ENCODE measurements at regions not wholly inside any gene's neighbourhood (a gene's known extent, or its start where the extent isn't known, plus 50 kb on each side); places are given as distances from the start of the nearest gene placed in this dataset.

DNA sequence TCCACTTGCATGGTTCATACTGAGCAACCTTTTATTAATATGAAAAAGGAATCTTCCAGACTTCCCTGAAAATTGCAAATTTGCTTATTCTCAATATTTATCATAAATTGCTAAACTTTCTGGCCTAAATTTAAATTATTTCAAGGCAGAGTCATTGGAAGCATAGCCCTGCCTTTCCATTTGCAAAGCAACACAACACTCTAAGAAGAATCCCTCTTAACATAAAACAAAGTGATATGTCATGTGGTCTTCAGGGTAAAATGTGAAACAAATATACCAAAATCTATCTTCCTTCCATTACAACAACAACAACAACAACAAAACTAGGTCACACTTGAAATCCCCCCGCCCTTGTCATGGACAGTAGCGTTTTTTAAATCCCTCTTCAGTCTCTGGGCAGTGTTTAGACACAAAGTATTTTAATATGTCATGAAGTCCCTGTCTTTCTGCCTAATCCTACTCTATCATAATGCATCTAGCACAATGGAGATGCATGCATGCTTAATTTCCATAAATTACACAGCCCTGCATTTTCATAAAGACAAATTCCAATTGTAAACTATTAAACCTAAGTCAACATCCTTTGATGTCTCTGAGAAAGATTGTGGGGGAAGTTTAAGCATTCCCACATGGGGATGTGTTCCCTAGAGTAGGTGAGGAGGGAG lies 668.9 kb upstream of the LCORL start:
- TF ChIP-seq, protein P1, sequence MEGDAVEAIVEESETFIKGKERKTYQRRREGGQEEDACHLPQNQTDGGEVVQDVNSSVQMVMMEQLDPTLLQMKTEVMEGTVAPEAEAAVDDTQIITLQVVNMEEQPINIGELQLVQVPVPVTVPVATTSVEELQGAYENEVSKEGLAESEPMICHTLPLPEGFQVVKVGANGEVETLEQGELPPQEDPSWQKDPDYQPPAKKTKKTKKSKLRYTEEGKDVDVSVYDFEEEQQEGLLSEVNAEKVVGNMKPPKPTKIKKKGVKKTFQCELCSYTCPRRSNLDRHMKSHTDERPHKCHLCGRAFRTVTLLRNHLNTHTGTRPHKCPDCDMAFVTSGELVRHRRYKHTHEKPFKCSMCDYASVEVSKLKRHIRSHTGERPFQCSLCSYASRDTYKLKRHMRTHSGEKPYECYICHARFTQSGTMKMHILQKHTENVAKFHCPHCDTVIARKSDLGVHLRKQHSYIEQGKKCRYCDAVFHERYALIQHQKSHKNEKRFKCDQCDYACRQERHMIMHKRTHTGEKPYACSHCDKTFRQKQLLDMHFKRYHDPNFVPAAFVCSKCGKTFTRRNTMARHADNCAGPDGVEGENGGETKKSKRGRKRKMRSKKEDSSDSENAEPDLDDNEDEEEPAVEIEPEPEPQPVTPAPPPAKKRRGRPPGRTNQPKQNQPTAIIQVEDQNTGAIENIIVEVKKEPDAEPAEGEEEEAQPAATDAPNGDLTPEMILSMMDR (IDR thresholded peaks at IDR 0.05) = no peak
- TF ChIP-seq POLR2A (IDR thresholded peaks at IDR 0.05) = no peak

Measured in sigmoid colon (tissue), 3 donors.